ENCODE measurements at regions not wholly inside any gene's neighbourhood (a gene's known extent, or its start where the extent isn't known, plus 50 kb on each side); places are given as distances from the start of the nearest gene placed in this dataset.

- TF ChIP-seq CTCF (IDR thresholded peaks at IDR 0.05; ENCODE audit: poor library complexity) (no peak), EZH2phosphoT487 (IDR thresholded peaks at IDR 0.05; ENCODE audit: low read depth, severe bottlenecking, unreplicated experiment) (no peak), EZH2 (IDR thresholded peaks at IDR 0.05; ENCODE audit: borderline replicate concordance) (no peak)
These were observed 421.7 kb upstream of the TYRP1 start for GRCh38 chr9:12271421-12271891.

All from hepatocyte (in vitro differentiated cells).